ENCODE measurements at regions not wholly inside any gene's neighbourhood (a gene's known extent, or its start where the extent isn't known, plus 50 kb on each side); places are given as distances from the start of the nearest gene placed in this dataset.

DNA sequence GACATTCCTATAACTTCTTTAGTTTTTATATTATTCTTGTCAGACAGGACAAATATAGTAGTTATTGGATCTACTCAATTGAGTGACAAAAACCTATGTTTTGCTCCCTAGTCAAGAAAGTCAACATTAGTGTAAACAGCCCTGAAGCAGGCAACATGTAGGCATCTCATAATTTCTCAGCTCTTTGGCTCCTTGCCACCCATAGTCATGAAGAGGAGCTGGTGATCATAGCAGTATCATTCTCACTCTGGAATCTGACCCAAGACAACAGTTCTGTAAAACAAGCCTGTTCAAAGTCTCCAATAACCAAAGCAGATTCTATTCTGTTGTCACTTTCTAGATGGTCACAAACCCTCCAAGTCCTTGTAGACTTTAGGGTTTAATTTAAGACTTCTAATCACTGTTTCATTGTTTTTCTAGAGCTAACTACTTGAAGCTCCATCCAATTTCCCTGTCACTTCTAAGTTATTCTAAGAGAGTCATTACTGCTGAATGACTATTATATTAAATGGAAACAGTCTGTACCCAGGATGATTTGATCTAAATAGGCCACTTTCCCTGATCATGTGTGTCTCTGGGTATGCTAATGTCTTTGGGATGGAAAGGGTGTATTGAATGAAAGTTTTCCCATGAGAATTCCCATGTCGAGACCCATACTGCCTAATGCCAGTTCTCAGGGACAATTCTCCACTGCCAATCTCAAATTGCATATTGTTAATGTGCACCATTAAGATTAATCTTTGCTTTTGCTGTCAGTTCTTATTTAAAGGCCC lies 533.3 kb downstream of the ACTL7B start:
- TF ChIP-seq POLR2A (IDR thresholded peaks at IDR 0.05) = no peak
- TF ChIP-seq, protein P1, sequence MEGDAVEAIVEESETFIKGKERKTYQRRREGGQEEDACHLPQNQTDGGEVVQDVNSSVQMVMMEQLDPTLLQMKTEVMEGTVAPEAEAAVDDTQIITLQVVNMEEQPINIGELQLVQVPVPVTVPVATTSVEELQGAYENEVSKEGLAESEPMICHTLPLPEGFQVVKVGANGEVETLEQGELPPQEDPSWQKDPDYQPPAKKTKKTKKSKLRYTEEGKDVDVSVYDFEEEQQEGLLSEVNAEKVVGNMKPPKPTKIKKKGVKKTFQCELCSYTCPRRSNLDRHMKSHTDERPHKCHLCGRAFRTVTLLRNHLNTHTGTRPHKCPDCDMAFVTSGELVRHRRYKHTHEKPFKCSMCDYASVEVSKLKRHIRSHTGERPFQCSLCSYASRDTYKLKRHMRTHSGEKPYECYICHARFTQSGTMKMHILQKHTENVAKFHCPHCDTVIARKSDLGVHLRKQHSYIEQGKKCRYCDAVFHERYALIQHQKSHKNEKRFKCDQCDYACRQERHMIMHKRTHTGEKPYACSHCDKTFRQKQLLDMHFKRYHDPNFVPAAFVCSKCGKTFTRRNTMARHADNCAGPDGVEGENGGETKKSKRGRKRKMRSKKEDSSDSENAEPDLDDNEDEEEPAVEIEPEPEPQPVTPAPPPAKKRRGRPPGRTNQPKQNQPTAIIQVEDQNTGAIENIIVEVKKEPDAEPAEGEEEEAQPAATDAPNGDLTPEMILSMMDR (IDR thresholded peaks at IDR 0.05) = no peak
